Embryonic facial prominence (tissue), 1 donor: ENCODE measurements at regions not wholly inside any gene's neighbourhood (a gene's known extent, or its start where the extent isn't known, plus 50 kb on each side); places are given as distances from the start of the nearest gene placed in this dataset.

Experiments used
- DNase-seq: peaks from one replicate; pipeline ENCODE4 v3.0.0-alpha.2; 2016; ENCODE audit errors: extremely low spot score

DNA sequence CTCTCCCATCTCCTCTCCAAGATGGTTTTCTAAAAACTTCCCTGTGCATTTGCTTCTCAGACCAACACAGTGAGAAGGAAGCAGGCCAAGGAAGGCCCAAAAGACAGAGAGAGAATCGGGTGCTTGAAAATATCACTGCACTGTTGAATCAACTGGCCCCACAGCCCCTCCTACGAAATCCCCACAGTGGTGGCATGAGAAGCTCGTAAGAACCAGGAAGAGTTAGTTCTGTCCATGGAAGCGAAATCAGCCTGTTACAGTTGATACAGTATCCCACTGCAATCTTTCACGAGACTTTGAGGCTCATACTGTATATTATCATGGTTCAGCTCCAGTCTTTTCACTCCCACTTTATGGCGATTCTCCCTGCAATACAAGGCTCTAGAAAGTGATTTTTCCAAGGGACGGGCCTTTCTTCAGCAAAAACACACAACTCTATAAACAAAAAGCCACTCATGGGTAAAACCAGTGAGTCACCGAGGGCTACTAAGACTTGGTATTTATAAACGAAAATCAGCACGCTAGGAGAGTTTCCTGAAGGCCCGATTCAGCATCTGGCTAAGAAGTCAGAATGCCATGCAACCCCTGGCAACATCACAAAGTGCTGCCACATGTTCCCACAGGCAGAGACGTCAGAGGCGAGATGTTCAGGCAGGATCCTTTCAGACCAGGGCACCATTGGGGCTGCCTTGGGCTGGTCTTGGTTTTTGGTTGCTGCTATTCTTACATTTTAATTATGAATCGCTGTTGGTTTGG, 185.7 kb downstream of the IRX5 start:
- DNase-seq = no peak

- DNase-seq = no peak
Measured at GRCh38 chr16:55118701-55119260, 188.1 kb downstream of the IRX5 start.

GRCh38 chr16:55120408-55120807, 189.7 kb downstream of the IRX5 start:
- no peak for DNase-seq

- DNase-seq = no peak
Measured at GRCh38 chr16:55120826-55121225, 190.2 kb downstream of the IRX5 start.

DNA sequence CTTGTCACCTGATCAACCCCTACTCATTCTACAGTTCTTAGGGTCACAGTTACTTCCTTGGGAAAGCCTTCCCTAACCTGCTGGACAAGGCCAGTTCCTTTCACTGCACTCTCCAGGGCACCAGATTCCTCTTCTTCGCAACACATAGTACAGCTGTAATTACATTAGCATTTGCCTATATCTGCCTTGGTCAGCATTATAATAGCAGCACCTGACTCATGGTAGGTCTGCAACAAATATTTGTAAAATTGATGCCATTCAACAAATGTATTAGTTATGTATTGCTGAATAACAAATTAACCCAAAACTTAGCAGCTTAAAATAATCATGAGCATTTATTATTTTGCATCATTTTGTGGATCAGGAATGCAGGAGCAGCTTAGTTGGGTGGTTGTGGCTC, 193.0 kb downstream of the IRX5 start:
- no peak for DNase-seq

DNA sequence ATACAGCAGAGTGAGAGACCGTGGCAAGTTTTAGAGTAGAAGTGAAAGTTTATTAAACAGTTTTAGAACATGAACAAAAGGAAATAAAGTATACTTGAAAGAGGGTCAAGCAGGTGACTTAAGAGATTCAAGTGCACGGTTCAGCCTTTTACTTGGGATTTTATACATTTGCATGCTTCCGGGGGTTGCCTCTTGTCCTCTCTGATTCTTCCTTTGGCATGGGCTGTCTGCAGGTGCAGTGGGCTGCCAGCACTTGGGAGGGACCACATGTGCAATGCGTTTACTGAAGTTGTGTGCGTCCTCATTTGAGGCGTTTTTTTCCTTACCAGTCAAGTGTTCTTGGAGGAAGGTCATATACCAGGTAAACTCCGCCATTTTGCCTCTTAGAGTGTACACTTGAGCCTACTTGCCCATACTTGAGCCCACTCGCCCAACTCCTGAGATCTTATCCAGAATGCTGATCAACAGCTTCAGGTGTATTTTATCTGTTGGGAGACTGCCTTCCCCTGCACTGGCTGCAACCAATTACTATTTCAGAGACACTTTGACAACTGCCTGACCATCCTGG, 195.2 kb downstream of the IRX5 start:
- no peak for DNase-seq

GRCh38 chr16:55126456-55126855, 195.8 kb downstream of the IRX5 start:
- DNase-seq = no peak

DNA sequence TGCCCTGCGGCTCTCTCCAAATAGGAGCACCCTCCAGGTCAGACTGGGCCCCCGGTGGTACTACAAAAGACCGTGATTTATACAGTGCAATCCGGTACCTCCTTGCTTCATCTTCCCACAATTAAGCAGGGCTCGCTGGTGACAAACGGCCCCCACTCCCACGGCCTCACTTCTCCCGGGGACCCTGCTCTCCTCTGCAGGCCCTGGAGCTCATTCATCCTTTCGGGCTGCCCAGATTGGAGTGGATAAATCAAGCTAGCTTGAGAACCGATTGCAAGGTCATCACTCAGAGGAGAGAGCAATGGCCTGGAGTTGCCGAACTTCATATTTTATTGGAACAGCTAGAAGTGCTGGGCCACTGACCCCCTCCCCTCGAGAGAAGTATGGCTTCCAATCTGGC, 193.5 kb upstream of the IRX6 start:
- no peak for DNase-seq

- DNase-seq = no peak
Measured at GRCh38 chr16:55130911-55131310, 193.1 kb upstream of the IRX6 start.

GRCh38 chr16:55133654-55134053, 190.3 kb upstream of the IRX6 start:
- no peak for DNase-seq

DNA sequence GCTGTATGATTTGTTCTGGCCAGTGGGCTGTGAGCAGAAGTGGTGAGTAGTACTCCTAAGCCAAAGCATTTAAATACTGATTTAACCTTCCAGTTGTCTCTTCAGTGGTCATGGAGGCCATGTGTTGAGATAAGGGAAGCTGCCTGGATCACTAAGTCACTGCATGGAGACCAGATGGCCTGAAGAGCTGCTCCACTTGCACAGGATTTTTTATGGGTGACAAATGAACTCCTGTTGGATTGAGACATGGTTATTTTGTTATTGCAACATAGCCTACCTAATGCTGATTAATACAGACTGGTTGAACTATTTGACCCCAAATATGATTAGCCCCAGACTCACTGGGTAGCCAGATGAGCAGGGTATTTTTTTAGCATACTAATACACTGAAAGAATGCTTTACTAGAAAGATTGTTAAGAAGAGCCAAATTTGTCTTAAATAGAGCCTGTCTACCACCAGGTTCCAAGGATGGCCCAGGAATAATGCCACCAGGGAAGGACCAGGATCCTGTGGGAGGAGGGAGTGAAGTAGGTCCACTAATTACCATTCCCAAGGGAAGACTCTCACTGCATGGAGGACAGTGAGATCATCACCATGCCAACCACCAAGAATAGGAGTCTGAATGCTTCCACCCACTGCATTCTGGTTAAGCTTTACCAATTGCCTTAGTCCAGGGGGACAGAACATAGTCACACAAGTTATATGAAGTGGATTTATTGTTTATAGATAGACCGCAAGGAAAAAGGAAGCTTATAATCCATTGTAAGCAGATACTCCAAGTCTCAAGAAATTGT, 187.4 kb upstream of the IRX6 start:
- DNase-seq = no peak

DNA sequence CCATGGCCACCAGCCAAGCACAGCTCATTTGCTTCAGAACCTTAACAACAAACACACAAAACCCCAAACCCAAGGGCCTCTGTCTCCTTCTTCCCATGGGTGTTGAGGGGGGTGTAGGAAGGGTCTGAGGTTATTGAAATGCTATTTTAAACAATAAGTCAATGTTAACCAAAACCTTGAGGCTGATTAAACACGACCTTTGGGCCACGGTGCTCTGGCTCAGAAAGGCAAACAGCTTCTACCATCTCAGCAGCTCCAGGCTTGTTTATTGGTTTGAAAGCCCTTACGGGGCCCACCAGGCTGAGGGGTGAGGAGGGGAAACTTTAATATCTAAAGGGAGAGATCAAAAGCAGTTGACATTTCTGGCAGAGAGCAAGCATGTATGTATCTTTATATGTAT, 185.7 kb upstream of the IRX6 start:
- peak; percentile 14 for DNase-seq

GRCh38 chr16:55142405-55142804, 181.6 kb upstream of the IRX6 start:
- no peak for DNase-seq

GRCh38 chr16:55144651-55145050, 179.4 kb upstream of the IRX6 start:
- no peak for DNase-seq

GRCh38 chr16:55145771-55146603, 178.0 kb upstream of the IRX6 start:
- no peak for DNase-seq

- DNase-seq = no peak
Measured at GRCh38 chr16:55146966-55147365, 177.0 kb upstream of the IRX6 start.

- DNase-seq = peak; percentile 28
Measured at GRCh38 chr16:55147396-55147795, 176.6 kb upstream of the IRX6 start.

DNA sequence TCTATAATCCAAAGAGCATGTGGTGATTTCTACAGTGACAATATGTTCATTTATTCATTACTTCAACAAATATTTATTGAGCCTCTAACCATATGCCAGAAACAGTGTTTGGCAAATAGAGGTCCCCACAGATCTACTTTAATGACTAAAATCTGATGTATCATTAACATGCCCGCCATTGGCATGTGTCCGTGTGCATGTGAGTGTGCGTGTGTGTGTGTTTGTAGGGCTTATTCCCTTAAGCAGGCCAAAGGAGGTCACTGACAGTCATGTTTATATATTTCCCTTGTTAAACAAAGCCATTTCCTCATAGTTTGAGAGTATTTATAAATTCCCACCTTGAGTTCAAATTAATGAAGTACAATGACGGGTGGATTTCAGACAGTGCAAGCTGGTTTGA, 174.4 kb upstream of the IRX6 start:
- DNase-seq = no peak

DNA sequence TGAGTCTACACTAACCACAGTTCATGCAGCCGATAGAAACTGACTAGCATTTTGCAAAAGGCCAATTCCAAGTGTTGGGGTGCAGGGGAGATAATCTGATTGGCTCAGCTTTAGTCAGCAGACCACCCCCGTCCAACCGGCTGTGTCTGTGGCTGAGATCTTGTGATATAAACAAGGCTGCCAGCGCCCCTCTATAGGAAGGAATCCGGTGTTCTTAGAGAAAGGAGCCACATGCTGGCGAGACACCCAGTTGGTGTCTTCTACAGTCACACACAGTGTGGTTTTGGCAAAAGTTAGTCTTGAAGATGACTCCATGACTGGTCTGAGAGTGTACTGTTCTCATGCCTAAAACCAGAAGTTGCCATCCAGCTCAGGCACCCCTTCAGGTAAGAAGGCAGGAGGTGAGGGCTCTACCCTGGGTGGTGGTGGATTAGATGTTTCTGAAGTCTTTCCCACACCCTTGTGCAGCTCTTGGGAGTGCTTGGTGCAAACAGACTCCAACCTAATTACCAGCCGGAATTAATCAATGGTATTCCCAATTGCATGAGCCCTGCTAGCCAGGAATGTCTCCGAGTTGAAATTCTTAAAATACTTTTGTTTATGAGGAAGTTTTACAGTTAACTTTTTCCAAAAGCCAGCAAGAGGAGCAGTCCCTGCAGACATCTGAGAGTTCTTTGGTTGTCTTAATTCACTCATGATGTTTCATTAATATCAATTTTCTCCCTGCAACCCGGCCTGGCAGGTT, 172.3 kb upstream of the IRX6 start:
- peak; percentile 32 for DNase-seq

- no peak for DNase-seq
Measured at GRCh38 chr16:55152875-55153390, 171.1 kb upstream of the IRX6 start.

GRCh38 chr16:55154262-55154661, 169.7 kb upstream of the IRX6 start:
- DNase-seq = no peak
